Fibroblast of the conjunctiva (primary cell): ENCODE measurements at regions not wholly inside any gene's neighbourhood (a gene's known extent, or its start where the extent isn't known, plus 50 kb on each side); places are given as distances from the start of the nearest gene placed in this dataset.
"Not testable (repeated sequence)": the region's sequence is repeated elsewhere in the genome, so short reads cannot be mapped to it uniquely, and the experiment has no call there.

Experiments
- DNase-seq: peaks from one replicate; pipeline ENCODE4 v3.0.0-alpha.2; 2010; ENCODE audit warnings: low read depth

GRCh38 chr11:98040061-98040808 lies 980.5 kb upstream of the CNTN5 start:
- DNase-seq, result no peak

- DNase-seq, result no peak
Observed at GRCh38 chr11:98047647-98048046, 973.1 kb upstream of the CNTN5 start.

GRCh38 chr11:98053851-98054250 lies 966.9 kb upstream of the CNTN5 start:
- no peak for DNase-seq

- no peak for DNase-seq
Observed at GRCh38 chr11:98056945-98057344, 963.8 kb upstream of the CNTN5 start.

GRCh38 chr11:98059488-98059887 lies 961.3 kb upstream of the CNTN5 start:
- DNase-seq, result no peak

- no peak for DNase-seq
Observed at GRCh38 chr11:98060759-98061158, 960.0 kb upstream of the CNTN5 start.

- no peak for DNase-seq
Observed at GRCh38 chr11:98061858-98062257, 958.9 kb upstream of the CNTN5 start.

GRCh38 chr11:98062714-98063113 lies 958.0 kb upstream of the CNTN5 start:
- no peak for DNase-seq

- DNase-seq, result no peak
Observed at GRCh38 chr11:98068251-98068650, 952.5 kb upstream of the CNTN5 start.

GRCh38 chr11:98069147-98069546 lies 951.6 kb upstream of the CNTN5 start:
- not testable (repeated sequence) for DNase-seq

GRCh38 chr11:98069861-98070260 lies 950.9 kb upstream of the CNTN5 start:
- DNase-seq, result no peak

GRCh38 chr11:98090861-98091505 lies 929.8 kb upstream of the CNTN5 start:
- DNase-seq, result no peak

- no peak for DNase-seq
Observed at GRCh38 chr11:98099371-98099770, 921.4 kb upstream of the CNTN5 start.

- DNase-seq, result no peak
Observed at GRCh38 chr11:98100689-98101088, 920.1 kb upstream of the CNTN5 start.

GRCh38 chr11:98101329-98101728 lies 919.4 kb upstream of the CNTN5 start:
- DNase-seq, result no peak

GRCh38 chr11:98104249-98104648 lies 916.5 kb upstream of the CNTN5 start:
- DNase-seq, result no peak

GRCh38 chr11:98107736-98108135 lies 913.0 kb upstream of the CNTN5 start:
- no peak for DNase-seq

- DNase-seq, result no peak
Observed at GRCh38 chr11:98110030-98110429, 910.7 kb upstream of the CNTN5 start.

- DNase-seq, result no peak
Observed at GRCh38 chr11:98115873-98116272, 904.9 kb upstream of the CNTN5 start.

GRCh38 chr11:98130117-98130625 lies 890.6 kb upstream of the CNTN5 start:
- no peak for DNase-seq

- no peak for DNase-seq
Observed at GRCh38 chr11:98136357-98136756, 884.4 kb upstream of the CNTN5 start.

- DNase-seq, result no peak
Observed at GRCh38 chr11:98137437-98137836, 883.3 kb upstream of the CNTN5 start.

- no peak for DNase-seq
Observed at GRCh38 chr11:98143661-98144060, 877.1 kb upstream of the CNTN5 start.

GRCh38 chr11:98153752-98154151 lies 867.0 kb upstream of the CNTN5 start:
- DNase-seq, result no peak
